GM19397 (cell line): ENCODE measurements at regions not wholly inside any gene's neighbourhood (a gene's known extent, or its start where the extent isn't known, plus 50 kb on each side); places are given as distances from the start of the nearest gene placed in this dataset.

Experiments
- ATAC-seq: cut with Tn5 transposase; IDR thresholded peaks from one replicate; pipeline ENCODE4 v1.9.1; 2021; ENCODE audit warnings: mild to moderate bottlenecking, moderate library complexity; ENCODE audit not compliant: unreplicated experiment

DNA sequence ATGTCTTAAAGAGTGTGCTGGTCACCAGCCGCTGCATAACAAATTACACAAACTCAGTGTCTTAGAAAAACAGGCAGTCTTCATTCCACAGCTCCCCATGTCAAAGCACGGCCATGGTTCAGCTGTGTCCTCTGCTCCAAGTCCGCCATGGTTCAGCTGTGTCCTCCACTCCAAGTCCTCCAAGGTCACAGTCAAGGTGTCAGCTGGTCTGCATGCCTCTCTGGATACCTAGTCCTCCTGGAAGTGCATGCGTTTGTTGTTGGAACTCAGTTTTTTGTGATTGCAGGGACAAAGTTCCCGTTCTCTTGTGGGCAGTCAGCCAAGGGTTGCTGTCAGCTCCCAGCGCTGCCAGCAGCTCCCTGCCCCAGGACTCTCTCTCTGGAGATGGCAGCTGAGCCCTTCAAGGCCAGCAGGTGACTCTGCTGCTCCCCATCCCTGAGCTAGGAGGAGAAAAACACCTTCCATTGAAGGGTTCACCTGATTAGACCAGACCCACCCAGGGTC lies 304.0 kb upstream of the MYT1L start:
- no peak for ATAC-seq

DNA sequence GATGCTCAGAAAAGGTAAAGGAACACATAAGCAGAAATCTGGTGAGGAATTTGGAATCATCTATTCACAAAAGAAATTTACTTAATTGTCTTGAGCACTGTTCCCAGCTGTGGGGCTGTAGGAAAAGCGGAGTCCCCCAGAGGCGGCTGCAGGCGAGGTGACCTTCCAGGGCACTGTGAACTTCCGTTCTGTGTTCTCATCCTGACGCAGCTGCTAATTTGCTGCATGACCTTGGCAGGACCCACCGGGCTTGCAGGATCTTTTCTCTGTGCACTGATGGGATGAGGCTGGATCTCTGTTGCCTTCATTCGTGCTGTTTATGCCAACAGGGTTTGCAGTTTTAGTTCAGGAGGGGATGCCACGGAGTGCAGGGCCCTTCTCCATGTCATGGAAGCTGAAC lies 301.9 kb upstream of the MYT1L start:
- ATAC-seq, result no peak

DNA sequence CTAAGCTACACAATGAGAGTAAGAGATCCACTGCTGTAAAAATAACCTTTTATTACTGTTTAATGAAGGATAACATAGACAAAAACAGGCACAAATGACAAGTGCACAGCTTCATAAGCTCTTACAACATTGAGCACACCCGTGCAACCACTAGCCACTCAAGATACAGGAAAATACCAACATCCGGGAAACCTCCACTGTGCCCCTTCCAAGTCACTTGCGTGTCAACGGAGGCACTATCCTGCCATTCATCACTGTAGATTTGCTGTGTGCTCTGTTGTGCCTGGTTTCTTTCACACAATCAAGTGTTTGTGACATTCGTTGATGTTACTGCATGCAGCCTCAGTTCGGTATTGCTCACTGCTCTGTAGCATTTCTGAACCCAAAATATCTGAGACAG lies 292.9 kb upstream of the MYT1L start:
- no peak for ATAC-seq

DNA sequence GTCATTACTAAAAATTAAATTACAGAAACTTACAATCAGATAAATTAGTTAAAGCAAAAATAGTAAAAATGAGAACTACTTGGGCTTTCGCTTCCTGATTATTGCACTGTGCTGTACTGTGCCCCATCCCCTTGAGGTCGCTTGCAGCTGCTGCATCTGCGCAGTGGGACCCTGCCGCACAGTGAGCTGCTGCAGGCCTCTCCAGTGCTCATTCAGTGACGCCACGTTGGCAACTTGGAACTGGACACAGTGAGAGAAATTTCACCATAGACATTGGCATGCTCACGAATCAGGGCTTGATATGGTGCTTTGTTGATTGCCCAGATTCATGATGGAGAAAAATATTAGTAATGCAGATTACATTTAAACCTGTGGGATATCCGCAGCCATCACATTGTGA lies 290.8 kb upstream of the MYT1L start:
- no peak for ATAC-seq

DNA sequence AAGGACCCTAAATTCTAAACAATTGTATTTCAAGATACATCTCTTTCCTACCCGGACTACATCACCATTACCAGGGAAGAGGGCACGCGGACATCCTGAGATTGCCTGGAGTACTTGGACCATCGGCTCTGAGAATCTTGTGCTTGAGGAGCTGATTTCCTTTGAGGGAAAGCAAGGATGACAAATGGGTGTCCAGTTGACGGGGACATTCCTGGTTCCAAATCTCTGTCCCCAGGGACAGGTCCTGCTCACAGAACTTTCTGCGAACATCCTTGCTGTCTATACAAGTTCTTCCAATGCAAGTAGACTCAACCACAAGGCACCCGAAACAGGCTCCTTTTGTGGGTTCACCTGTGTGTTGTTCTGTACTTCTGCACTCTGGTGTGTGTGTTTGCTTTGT lies 289.5 kb upstream of the MYT1L start:
- no peak for ATAC-seq

DNA sequence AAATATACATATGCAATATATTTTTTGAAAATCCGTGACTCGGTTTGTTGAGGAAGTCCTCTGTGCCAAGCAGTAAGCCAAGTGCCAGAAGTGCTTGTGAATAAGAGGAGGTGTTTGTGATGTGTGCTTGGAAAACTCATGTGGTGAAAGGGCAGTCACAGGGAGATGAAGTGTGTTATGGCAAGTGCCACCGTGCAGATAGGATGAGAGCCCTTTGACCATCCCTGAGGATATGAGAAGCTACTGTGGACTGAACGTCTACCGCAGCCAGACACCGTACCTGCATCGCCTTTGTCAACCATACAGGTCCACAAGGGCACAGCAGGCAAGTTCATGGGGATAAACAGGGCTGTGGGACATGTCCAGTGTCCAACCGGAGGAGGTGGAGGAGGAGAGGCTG lies 288.9 kb upstream of the MYT1L start:
- no peak for ATAC-seq

DNA sequence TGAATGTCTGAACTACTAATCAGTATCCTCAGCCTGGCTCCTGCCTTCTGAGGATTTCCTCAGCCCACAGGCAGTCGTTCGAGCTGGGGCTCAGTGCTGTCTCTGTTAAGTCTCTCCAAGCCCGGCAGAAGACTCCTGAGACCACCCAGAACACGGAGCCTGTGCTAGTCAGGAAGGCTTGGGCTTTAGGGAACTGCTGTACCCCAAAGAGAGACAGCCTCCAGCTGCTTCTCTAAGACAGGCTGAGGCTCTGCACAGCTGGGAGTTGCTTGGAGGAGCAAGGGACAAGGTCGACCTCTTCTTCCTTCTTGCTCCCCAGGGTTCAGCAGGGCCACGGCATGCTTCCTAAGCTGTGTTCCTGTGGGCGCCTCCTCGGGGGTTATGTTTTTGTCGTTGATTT lies 283.4 kb upstream of the MYT1L start:
- no peak for ATAC-seq

DNA sequence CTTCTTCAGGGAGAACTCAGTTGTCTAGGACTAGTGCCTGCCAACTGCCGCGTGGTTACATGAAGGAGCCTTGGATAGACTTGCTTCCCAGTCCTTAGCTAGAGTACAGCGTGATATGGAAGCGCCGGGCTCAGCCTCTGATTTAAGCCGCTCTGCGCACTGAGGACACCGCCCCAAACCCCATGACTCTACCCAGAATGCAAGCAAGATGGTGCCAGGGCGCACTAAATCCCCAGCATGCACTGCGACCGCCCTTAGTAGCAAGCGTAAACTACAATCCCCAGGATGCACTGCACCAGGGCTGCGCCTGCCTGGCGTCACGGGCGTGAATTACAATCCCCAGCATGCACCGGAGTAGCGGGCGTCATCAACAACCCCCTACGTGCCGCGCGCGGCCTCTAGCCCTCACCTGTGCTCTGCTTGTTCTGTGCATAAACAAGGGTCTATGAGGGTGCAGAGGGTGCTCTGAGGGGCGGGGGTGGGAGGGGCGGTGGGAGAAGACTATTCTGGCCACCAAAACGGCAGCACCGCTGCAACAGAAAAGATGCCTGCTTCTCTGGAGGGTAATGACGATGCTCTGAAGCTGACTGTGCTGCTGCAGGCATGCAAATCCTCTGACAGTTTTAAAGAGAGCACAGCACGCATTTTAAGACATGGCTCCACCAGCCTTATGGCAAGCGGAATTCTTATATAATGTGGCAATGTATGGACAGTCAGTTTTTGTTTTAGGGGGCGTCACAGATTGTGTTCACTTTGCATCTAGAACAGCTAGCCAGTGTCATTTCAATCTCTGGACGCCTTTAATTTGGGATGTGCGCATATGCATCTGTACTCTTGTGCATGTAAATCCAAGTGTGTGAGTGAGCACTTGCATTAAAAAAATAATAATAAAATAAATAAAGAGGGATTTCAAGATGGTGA lies 282.5 kb upstream of the MYT1L start:
- peak; percentile 100 for ATAC-seq

DNA sequence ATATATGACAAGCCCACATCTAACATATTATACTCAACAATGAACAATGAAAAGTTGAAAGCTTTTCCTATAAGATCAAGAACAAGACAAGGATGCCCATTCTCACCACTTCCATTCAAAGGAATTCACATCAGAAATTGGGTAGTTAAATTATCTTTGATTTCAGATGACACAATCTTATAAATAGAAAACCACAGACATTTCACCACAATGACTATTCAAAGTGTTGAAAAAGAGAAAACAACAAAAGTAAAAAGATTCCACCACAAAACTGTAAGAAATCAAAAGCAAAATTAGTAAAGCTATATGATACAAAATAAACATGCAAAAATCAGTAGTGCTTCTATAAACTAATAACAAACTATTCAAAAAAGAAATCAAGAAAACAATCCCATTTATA lies 279.7 kb upstream of the MYT1L start:
- no peak for ATAC-seq

DNA sequence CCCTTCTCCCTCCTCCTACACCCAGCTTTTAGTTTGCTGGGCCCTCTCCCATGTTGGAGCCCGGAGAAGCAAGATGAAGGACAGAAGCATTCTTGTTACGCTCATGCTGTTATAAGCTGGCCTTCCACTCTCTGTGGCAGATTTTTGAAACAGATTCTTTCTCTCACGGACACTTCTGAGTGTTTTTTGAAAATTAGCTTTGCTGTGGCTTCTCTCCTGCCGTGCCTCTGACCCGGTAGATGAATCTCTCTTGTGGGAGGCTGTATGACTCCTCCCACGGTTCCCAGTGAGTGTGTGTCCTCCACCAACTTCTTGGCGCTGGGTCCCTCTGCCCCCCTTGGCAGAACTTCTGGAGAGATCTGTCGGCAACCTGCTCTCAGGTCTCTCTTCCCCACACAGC lies 269.3 kb upstream of the MYT1L start:
- no peak for ATAC-seq

- ATAC-seq, result no peak
Measured at GRCh38 chr2:2599441-2599840, 268.4 kb upstream of the MYT1L start.

GRCh38 chr2:2597712-2598111 lies 266.6 kb upstream of the MYT1L start:
- no peak for ATAC-seq

DNA sequence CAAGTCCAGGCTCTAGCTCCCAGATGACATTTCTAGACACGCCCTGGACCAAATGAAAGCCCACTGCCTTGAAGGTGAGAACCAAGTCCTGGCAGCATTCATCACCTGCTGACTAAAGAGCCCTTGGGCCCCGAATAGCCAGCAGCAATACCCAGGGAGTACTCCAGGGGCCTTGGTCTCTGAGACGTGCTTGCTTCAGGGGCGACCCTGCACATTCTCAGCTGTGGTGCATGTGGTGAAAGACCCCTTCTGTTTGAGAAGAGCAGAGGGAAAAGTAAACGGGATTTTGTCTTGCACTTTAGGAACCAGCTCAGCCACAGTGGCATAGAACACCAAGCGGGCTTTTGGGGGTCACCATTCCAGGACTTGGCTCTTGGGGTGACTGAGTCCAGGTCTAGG lies 260.5 kb upstream of the MYT1L start:
- no peak for ATAC-seq

DNA sequence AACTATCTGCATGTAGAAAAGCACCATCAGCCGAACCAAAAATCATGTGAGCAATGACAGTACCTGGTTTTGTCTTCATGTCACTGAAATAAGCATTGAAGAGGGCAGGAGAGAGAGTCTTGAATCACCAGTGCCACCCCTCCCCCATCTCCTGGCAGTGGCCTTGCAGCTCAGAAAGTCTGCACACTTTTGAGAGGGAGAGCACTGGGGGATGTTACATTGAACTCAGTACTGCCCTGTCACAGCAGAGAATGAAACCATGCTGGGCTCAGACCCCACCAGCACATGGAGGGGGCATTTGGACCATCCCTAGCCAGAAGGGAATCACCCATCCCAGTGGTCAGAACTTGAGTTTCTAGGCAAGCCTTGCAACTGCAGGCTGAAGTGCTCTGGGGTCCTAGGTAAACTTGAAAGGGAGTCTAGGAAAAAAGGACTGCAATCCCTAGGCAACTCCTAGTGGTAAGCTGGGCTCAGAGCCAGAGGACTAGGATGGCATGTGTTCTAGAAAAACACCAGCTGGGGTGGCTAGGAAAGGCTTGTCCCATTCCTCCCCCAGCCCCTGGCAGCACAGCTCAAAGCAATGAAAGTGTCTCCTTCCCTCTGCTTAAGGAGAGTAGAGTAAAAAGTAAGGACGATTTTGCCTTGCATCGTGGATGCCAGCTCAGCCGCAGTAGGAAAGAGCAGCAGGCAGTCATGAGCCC lies 259.9 kb upstream of the MYT1L start:
- ATAC-seq, result no peak

DNA sequence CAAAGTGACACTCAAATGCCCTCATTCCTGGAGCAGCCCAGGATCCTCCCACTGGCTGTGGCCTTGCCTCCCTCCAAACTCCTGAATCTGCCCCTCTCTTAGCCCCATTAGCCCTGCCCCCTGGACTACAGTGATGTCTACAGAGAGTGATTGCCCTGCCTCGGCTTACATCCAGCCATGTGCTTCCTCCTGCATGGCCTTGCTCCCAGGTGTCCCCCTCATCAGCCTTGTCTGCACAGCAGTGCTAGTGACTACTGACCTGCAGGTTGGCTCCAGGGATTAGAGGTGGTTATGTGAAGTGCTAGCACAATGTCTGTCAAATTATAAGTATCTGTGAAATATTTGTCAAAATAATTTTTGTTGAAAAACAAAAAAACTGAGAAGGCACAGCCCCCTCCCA lies 259.1 kb upstream of the MYT1L start:
- ATAC-seq, result no peak

- no peak for ATAC-seq
Measured at GRCh38 chr2:2588777-2589176, 257.7 kb upstream of the MYT1L start.

GRCh38 chr2:2587354-2587753 lies 256.3 kb upstream of the MYT1L start:
- no peak for ATAC-seq

DNA sequence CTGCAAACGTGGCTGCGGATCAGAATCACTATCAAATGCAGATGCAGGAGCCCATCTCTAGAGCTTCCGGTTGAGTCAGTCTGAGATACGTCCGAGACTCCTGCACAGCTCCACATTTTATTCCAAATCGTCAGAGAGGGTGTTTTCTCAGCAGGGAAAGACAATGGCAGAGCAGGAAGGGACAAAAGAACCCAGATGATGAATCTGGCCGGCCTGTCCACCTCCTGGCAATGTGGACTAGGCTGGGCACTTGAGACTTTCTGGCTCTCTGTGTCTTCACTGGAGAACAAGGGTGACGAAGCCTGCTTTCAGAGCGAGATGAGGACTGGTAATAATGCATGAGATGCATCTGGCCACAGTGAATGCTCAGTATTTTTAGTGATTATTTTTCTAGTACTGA lies 255.9 kb upstream of the MYT1L start:
- ATAC-seq, result no peak

DNA sequence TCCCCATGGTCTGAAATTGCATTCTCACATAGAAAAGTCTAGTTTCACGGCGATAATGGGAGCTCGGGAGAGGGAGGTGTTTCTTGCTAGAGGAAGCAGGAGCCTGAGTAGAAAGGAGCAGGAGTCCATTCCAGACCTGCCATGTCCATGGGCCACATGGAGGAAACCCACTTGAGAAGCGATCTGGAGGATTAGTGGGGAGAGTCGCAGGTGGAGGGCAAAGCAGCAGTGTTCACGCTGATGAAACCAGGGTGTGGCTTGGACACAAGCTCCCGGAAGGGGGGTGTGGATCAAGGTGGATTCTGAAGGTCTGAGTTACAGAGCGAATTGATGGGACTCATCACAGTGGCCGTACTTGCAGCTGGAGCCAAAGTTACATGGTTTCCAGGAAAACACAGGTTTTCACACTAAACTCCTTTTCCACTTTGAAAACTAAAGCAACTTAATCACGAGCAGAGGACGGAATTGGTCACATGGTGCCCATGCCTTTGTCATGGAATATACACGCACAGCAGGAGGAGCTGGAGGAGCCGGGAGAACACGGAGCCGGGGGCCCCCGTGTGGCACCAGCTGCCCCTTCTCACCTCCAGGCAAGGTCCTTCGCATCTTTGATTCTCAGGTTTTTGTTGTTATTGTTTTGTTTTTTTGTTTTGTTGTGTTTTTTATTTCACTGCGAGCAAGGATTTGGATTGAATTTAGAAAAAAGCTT lies 255.1 kb upstream of the MYT1L start:
- no peak for ATAC-seq

DNA sequence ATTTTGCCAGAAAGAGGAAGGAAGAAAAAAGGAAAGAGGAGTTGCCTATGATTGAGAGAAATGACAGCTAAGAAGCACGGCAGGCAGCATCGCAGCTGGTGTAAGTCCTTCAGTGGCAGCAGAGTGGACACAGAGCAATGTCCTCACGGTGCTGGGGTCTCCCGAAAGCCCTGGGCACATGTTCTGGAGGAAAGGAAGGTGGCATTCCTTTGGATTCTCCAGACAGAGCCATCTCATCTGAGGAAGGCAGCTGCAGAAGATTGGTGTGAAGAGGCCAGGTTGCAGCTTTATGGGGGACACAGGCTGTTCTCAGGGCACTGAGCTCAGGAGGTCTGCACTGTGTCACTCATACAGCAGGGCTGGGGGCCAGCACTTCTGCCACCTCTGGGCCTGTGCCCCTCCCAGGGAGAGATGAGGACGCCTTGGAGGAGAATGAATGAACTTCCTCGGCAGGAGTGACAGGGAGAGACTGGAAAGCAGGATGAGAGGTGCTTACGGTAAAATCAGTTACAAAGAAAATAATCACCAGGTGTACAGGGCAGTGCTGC lies 252.0 kb upstream of the MYT1L start:
- ATAC-seq, result no peak
